Transverse colon (tissue), 4 donors: ENCODE measurements at regions not wholly inside any gene's neighbourhood (a gene's known extent, or its start where the extent isn't known, plus 50 kb on each side); places are given as distances from the start of the nearest gene placed in this dataset.

Experiments used
- EP300 ChIP-seq: sonication (generic); formaldehyde crosslinking; IDR thresholded peaks from one replicate; pipeline ENCODE4 v1.6.1; 2017; ENCODE audit warnings: antibody characterized with exemption, low read depth
- POLR2A ChIP-seq: fragments of 450-650 bp; IDR thresholded peaks from one replicate; pipeline ENCODE4 v1.6.1; 2016; ENCODE audit warnings: antibody characterized with exemption, mild to moderate bottlenecking, moderate library complexity
- POLR2AphosphoS5 ChIP-seq, 3 donors: sonication (generic); formaldehyde crosslinking; IDR thresholded peaks; one replicate each; pipeline ENCODE4 v1.6.1; 2016; ENCODE audit warnings: antibody characterized with exemption in 3 of 3
- TF ChIP-seq, protein P1 (sequence below), 5 experiments: fragments of 200-600 bp in 3 of 5; fragments of 450-650 bp in 2 of 5; sonication (generic) in 3 of 5; IDR thresholded peaks; 1 replicate in 2 of 5; 2 replicates in 3 of 5; pipeline ENCODE4 v1.5.1; 2016 to 2017; ENCODE audit warnings: antibody characterized with exemption in 5 of 5, inconsistent platforms in 3 of 5, mild to moderate bottlenecking in 2 of 5, moderate library complexity in 1 of 5

DNA sequence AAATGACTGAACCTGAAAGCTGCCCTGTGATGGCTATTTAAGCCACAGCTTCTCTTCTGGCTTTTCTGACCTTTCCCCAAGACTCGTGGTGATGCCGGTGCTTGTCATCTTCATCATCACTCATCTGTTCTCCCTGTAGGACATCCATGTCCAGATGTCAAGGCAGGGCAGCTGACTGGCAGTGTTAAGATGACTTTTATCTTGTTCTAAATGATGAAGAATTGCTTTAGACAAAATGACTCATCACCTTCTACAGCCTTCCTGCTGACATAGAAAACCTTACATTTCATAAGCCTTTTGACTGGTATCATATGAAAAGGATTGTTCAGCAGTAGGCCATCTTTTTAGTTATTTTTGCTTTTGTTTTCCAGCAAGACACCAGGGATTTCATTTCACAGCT lies 67.0 kb upstream of the GPR149 start:
- TF ChIP-seq POLR2AphosphoS5 (IDR thresholded peaks at IDR 0.05) (no peak), POLR2A (no peak), EP300 (no peak)
- TF ChIP-seq, protein P1, sequence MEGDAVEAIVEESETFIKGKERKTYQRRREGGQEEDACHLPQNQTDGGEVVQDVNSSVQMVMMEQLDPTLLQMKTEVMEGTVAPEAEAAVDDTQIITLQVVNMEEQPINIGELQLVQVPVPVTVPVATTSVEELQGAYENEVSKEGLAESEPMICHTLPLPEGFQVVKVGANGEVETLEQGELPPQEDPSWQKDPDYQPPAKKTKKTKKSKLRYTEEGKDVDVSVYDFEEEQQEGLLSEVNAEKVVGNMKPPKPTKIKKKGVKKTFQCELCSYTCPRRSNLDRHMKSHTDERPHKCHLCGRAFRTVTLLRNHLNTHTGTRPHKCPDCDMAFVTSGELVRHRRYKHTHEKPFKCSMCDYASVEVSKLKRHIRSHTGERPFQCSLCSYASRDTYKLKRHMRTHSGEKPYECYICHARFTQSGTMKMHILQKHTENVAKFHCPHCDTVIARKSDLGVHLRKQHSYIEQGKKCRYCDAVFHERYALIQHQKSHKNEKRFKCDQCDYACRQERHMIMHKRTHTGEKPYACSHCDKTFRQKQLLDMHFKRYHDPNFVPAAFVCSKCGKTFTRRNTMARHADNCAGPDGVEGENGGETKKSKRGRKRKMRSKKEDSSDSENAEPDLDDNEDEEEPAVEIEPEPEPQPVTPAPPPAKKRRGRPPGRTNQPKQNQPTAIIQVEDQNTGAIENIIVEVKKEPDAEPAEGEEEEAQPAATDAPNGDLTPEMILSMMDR (IDR thresholded peaks at IDR 0.05) = no peak
